HepG2 (cell line): ENCODE measurements at regions not wholly inside any gene's neighbourhood (a gene's known extent, or its start where the extent isn't known, plus 50 kb on each side); places are given as distances from the start of the nearest gene placed in this dataset.

ENCODE experiments used
- AHR ChIP-seq: IDR thresholded peaks from 2 replicates; pipeline ENCODE4 v1.6.1; 2018; ENCODE audit warnings: missing genetic modification reagents, missing compliant biosample characterization
- ATF2 ChIP-seq: sonication (generic); formaldehyde crosslinking; IDR thresholded peaks from 2 replicates; pipeline ENCODE4 v1.4.0; 2020; ENCODE audit warnings: missing genetic modification reagents
- FIP1L1 ChIP-seq: fragments of 200-400 bp; formaldehyde crosslinking; IDR thresholded peaks from 2 replicates; pipeline ENCODE4 v1.6.1; 2018; ENCODE audit warnings: low read depth, mild to moderate bottlenecking, low read length, moderate library complexity, borderline replicate concordance; ENCODE audit not compliant: insufficient read depth
- FOXA1 ChIP-seq, 2 experiments: fragments of 450-650 bp in 1 of 2; sonication (generic) in 1 of 2; formaldehyde crosslinking in 1 of 2; IDR thresholded peaks; 2 replicates each; pipeline versions ENCODE4 v1.4.0 to v1.6.1; 2016 to 2020; ENCODE audit warnings: missing genetic modification reagents in 1 of 2
- HHEX ChIP-seq: IDR thresholded peaks from 2 replicates; pipeline ENCODE4 v1.6.1; 2016; ENCODE audit warnings: control low read depth
- JUND ChIP-seq: sonication (generic); formaldehyde crosslinking; IDR thresholded peaks from 2 replicates; pipeline ENCODE4 v1.8.0; 2022; ENCODE audit warnings: mild to moderate bottlenecking, missing genetic modification reagents
- KLF12 ChIP-seq: sonication (generic); formaldehyde crosslinking; IDR thresholded peaks from 2 replicates; pipeline ENCODE4 v1.4.0; 2020; ENCODE audit warnings: missing genetic modification reagents, borderline replicate concordance
- MBNL3 ChIP-seq: fragments of 250-450 bp; sonication (Bioruptor Pico); conservative IDR thresholded peaks from 2 replicates; pipeline ENCODE4 v1.8.0; 2022; ENCODE audit warnings: mild to moderate bottlenecking, inconsistent platforms
- PAXIP1 ChIP-seq: sonication (generic); formaldehyde crosslinking; conservative IDR thresholded peaks from 2 replicates; pipeline ENCODE4 v1.4.0; 2020; ENCODE audit warnings: mild to moderate bottlenecking, missing genetic modification reagents, moderate library complexity
- POLR2G ChIP-seq: fragments of 200-400 bp; formaldehyde crosslinking; IDR thresholded peaks from 2 replicates; pipeline ENCODE4 v1.6.1; 2018; ENCODE audit warnings: mild to moderate bottlenecking, low read depth, low read length, moderate library complexity
- ZBTB8A ChIP-seq: sonication (generic); formaldehyde crosslinking; IDR thresholded peaks from 2 replicates; pipeline ENCODE4 v1.4.0; 2020; ENCODE audit warnings: mild to moderate bottlenecking, low read depth, missing genetic modification reagents, borderline replicate concordance
- ZNF484 ChIP-seq: sonication (generic); formaldehyde crosslinking; IDR thresholded peaks from 2 replicates; pipeline ENCODE4 v1.5.1; 2020; ENCODE audit warnings: mild to moderate bottlenecking, low read depth, missing genetic modification reagents, borderline replicate concordance
- ZNF530 ChIP-seq: sonication (generic); formaldehyde crosslinking; IDR thresholded peaks from 2 replicates; pipeline ENCODE4 v1.5.0; 2020; ENCODE audit warnings: low read depth, mild to moderate bottlenecking, missing genetic modification reagents
- ZNF572 ChIP-seq: sonication (generic); formaldehyde crosslinking; IDR thresholded peaks from 2 replicates; pipeline ENCODE4 v1.5.1; 2020; ENCODE audit warnings: mild to moderate bottlenecking, missing genetic modification reagents
- ZNF687 ChIP-seq: sonication (generic); formaldehyde crosslinking; IDR thresholded peaks from 2 replicates; pipeline ENCODE4 v1.5.1; 2020; ENCODE audit warnings: mild to moderate bottlenecking, missing genetic modification reagents, moderate library complexity
- ZNF839 ChIP-seq: sonication (generic); formaldehyde crosslinking; IDR thresholded peaks from 2 replicates; pipeline ENCODE4 v1.4.0; 2020; ENCODE audit warnings: missing genetic modification reagents, mild to moderate bottlenecking, borderline replicate concordance

- TF ChIP-seq MBNL3 (CRISPR knock-in tag) (no peak), HHEX (no peak), FIP1L1 (no peak), JUND (no peak), ZNF530 (CRISPR knock-in tag) (no peak), POLR2G (0 out of 2 replicates have a peak, but pooled peaks have one; percentile 30), ZNF484 (CRISPR knock-in tag) (no peak), ZNF839 (no peak), AHR (CRISPR knock-in tag) (no peak), KLF12 (no peak), FOXA1 (IDR thresholded peaks at IDR 0.05) (no peak), FOXA1 (CRISPR knock-in tag; IDR thresholded peaks at IDR 0.05) (peak; percentile 76), ZNF572 (CRISPR knock-in tag) (no peak), ATF2 (peak; percentile 35; the same call in 1 of the 2 replicates), ZNF687 (CRISPR knock-in tag) (peak; percentile 87), PAXIP1 (peak; percentile 81), ZBTB8A (no peak)
Observed at GRCh38 chr2:234691968-234692955, 195.4 kb upstream of the ARL4C start (continued).
